ENCODE measurements at regions not wholly inside any gene's neighbourhood (a gene's known extent, or its start where the extent isn't known, plus 50 kb on each side); places are given as distances from the start of the nearest gene placed in this dataset.
A peak's percentile ranks its signal among the peaks of the same experiment; 100 is the strongest.

GRCh38 chr19:32246006-32246405 is 99.4 kb upstream of the ZNF507 start:
- Histone ChIP-seq H2BK15ac (replicated peaks; ENCODE audit: low read depth) (no peak overlapping the region), H3K9ac (ENCODE audit: low read length) (no peak overlapping the region), H3K4me3 (ENCODE audit: low read length) (no peak overlapping the region), H4K8ac (ENCODE audit: low read depth, low read length) (no peak overlapping the region), H3K4me1 (ENCODE audit: control insufficient read depth, low read depth, low read length) (no peaks in the 10 kb centered on the region), H3K56ac (ENCODE audit: low read length) (no peak overlapping the region), H3K4me2 (ENCODE audit: low read length) (no peak overlapping the region), H3K27me3 (ENCODE audit: insufficient read depth, low read length, poor library complexity) (no peaks in the 10 kb centered on the region), H4K5ac (ENCODE audit: low read length) (no peak overlapping the region), H3K79me1 (ENCODE audit: low read length) (no peaks in the 10 kb centered on the region), H3K23ac (ENCODE audit: low read length) (no peak overlapping the region), H3K4ac (ENCODE audit: low read depth, low read length) (no peak overlapping the region), H3K36me3 (ENCODE audit: control insufficient read depth, insufficient read depth, low read length) (no peaks in the 10 kb centered on the region), H2BK5ac (ENCODE audit: low read length) (no peak overlapping the region), H3K79me2 (ENCODE audit: control insufficient read depth, insufficient read depth, low read length) (no peaks in the 10 kb centered on the region), H2AK5ac (ENCODE audit: low read length) (no peak overlapping the region), H3K18ac (ENCODE audit: low read length) (no peak overlapping the region), H2BK120ac (ENCODE audit: low read depth, low read length) (no peak overlapping the region), H3K27ac (ENCODE audit: low read depth, low read length) (no peak overlapping the region)
- DNase-seq, result peak; percentile 27
- WGBS (ENCODE audit: extremely low coverage, insufficient coverage, low lambda C conversion rate), result no CpG with 5 or more reads among the region's 5 CpGs

DNA sequence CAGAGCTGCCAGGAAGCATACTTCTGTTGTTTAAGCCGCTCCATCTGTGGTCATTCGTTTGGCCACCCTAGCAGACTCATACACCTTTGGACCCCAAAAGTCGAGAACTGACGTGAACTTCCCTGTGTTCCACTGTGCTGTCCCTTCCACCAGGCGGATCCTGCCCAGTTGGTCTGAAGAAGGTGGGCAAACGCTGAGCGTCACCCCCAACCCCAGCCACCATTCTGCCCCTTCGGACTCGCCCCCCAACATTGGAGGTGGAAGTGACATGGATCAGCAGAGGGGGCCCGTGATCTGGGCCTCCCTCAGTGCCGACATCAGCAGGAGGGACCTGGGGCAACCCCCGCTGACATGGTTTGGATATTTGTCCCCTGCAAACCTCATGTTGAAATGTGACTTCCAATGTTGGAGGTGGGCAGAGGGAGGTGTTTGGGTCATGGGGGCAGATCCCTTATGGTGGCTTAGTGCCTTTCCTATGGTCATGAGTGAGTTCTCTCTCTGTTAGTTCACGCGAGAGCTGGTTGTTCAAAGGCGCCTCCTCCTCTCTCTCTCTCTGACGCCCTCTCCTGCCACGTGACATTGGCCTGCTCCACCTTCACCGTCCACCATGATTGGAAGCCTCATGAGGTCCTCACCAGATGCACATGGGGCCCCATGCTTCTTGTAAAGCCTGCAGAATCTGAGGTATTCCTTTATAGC is 93.6 kb upstream of the ZNF507 start:
- Histone ChIP-seq H3K4ac (ENCODE audit: low read depth, low read length) (no peak overlapping the region), H3K36me3 (ENCODE audit: control insufficient read depth, insufficient read depth, low read length) (no peaks in the 10 kb centered on the region), H4K5ac (ENCODE audit: low read length) (no peak overlapping the region), H3K4me2 (ENCODE audit: low read length) (no peak overlapping the region), H3K18ac (ENCODE audit: low read length) (no peak overlapping the region), H3K4me3 (ENCODE audit: low read length) (no peak overlapping the region), H3K56ac (ENCODE audit: low read length) (no peak overlapping the region), H3K23ac (ENCODE audit: low read length) (no peak overlapping the region), H2BK5ac (ENCODE audit: low read length) (no peak overlapping the region), H3K79me1 (ENCODE audit: low read length) (no peaks in the 10 kb centered on the region), H2BK120ac (ENCODE audit: low read depth, low read length) (no peak overlapping the region), H3K9ac (ENCODE audit: low read length) (no peak overlapping the region), H3K79me2 (ENCODE audit: control insufficient read depth, insufficient read depth, low read length) (no peaks in the 10 kb centered on the region), H4K8ac (ENCODE audit: low read depth, low read length) (no peak overlapping the region), H3K4me1 (ENCODE audit: control insufficient read depth, low read depth, low read length) (no peaks in the 10 kb centered on the region), H2AK5ac (ENCODE audit: low read length) (no peak overlapping the region), H2BK15ac (replicated peaks; ENCODE audit: low read depth) (no peak overlapping the region), H3K27ac (ENCODE audit: low read depth, low read length) (no peak overlapping the region), H3K27me3 (ENCODE audit: insufficient read depth, low read length, poor library complexity) (no peaks in the 10 kb centered on the region)
- no peak for DNase-seq
- no CpG with 5 or more reads among the region's 18 CpGs for WGBS (ENCODE audit: extremely low coverage, insufficient coverage, low lambda C conversion rate)

DNA sequence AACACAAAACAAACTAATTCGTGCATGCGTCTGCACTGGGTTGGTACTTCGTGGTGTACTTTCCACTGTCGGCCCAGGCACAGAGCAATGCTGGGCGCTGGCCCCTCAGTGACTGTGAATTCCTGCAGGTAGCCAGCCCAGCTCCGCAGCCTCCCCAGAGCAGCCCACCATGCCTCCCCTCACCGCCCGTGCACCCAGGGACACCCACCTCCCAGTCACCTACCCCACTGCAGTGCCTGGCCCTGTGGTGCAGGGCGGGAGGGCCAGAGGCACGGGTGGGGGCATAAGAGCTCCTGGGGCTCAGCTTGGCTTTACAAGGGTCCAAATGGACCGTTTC is 93.1 kb upstream of the ZNF507 start:
- Histone ChIP-seq H3K4me2 (ENCODE audit: low read length) (no peak overlapping the region), H2BK5ac (ENCODE audit: low read length) (no peak overlapping the region), H3K4me1 (ENCODE audit: control insufficient read depth, low read depth, low read length) (no peaks in the 10 kb centered on the region), H2BK15ac (replicated peaks; ENCODE audit: low read depth) (no peak overlapping the region), H3K79me1 (ENCODE audit: low read length) (no peaks in the 10 kb centered on the region), H3K4me3 (ENCODE audit: low read length) (no peak overlapping the region), H4K8ac (ENCODE audit: low read depth, low read length) (no peak overlapping the region), H3K36me3 (ENCODE audit: control insufficient read depth, insufficient read depth, low read length) (no peaks in the 10 kb centered on the region), H3K23ac (ENCODE audit: low read length) (no peak overlapping the region), H3K18ac (ENCODE audit: low read length) (no peak overlapping the region), H3K79me2 (ENCODE audit: control insufficient read depth, insufficient read depth, low read length) (no peaks in the 10 kb centered on the region), H4K5ac (ENCODE audit: low read length) (no peak overlapping the region), H2BK120ac (ENCODE audit: low read depth, low read length) (no peak overlapping the region), H2AK5ac (ENCODE audit: low read length) (no peak overlapping the region), H3K4ac (ENCODE audit: low read depth, low read length) (no peak overlapping the region), H3K56ac (ENCODE audit: low read length) (no peak overlapping the region), H3K27ac (ENCODE audit: low read depth, low read length) (no peak overlapping the region), H3K9ac (ENCODE audit: low read length) (no peak overlapping the region), H3K27me3 (ENCODE audit: insufficient read depth, low read length, poor library complexity) (no peaks in the 10 kb centered on the region)
- WGBS (ENCODE audit: extremely low coverage, insufficient coverage, low lambda C conversion rate), result no CpG with 5 or more reads among the region's 11 CpGs
- DNase-seq, result no peak

GRCh38 chr19:32253683-32254508 is 91.5 kb upstream of the ZNF507 start:
- no peak overlapping the region for H2AK5ac ChIP-seq (ENCODE audit: low read length)
- no peak overlapping the region for H2BK15ac ChIP-seq (replicated peaks; ENCODE audit: low read depth)
- H2BK5ac ChIP-seq (ENCODE audit: low read length), result no peak overlapping the region
- no peak overlapping the region for H3K9ac ChIP-seq (ENCODE audit: low read length)
- no peaks in the 10 kb centered on the region for H3K36me3 ChIP-seq (ENCODE audit: control insufficient read depth, insufficient read depth, low read length)
- H3K56ac ChIP-seq (ENCODE audit: low read length), result no peak overlapping the region
- H3K4me3 ChIP-seq (ENCODE audit: low read length), result no peak overlapping the region
- H4K8ac ChIP-seq (ENCODE audit: low read depth, low read length), result no peak overlapping the region
- no peak overlapping the region for H3K4ac ChIP-seq (ENCODE audit: low read depth, low read length)
- H3K79me1 ChIP-seq (ENCODE audit: low read length), result no peaks in the 10 kb centered on the region
- no peak overlapping the region for H3K18ac ChIP-seq (ENCODE audit: low read length)
- no peak overlapping the region for H3K23ac ChIP-seq (ENCODE audit: low read length)
- no peak for DNase-seq
- H4K5ac ChIP-seq (ENCODE audit: low read length), result no peak overlapping the region
- no peak overlapping the region for H3K4me2 ChIP-seq (ENCODE audit: low read length)
- H3K27me3 ChIP-seq (ENCODE audit: insufficient read depth, low read length, poor library complexity), result no peaks in the 10 kb centered on the region
- no CpG with 5 or more reads among the region's 30 CpGs for WGBS (ENCODE audit: extremely low coverage, insufficient coverage, low lambda C conversion rate)
- H3K79me2 ChIP-seq (ENCODE audit: control insufficient read depth, insufficient read depth, low read length), result no peaks in the 10 kb centered on the region
- no peak overlapping the region for H3K27ac ChIP-seq (ENCODE audit: low read depth, low read length)
- H2BK120ac ChIP-seq (ENCODE audit: low read depth, low read length), result no peak overlapping the region
- H3K4me1 ChIP-seq (ENCODE audit: control insufficient read depth, low read depth, low read length), result no peaks in the 10 kb centered on the region

- Histone ChIP-seq H3K79me2 (ENCODE audit: control insufficient read depth, insufficient read depth, low read length) (no peaks in the 10 kb centered on the region), H3K4me2 (ENCODE audit: low read length) (no peak overlapping the region), H3K4ac (ENCODE audit: low read depth, low read length) (no peak overlapping the region), H2BK120ac (ENCODE audit: low read depth, low read length) (no peak overlapping the region), H3K23ac (ENCODE audit: low read length) (no peak overlapping the region), H2AK5ac (ENCODE audit: low read length) (no peak overlapping the region), H3K56ac (ENCODE audit: low read length) (no peak overlapping the region), H3K27me3 (ENCODE audit: insufficient read depth, low read length, poor library complexity) (no peaks in the 10 kb centered on the region), H3K27ac (ENCODE audit: low read depth, low read length) (no peak overlapping the region), H4K5ac (ENCODE audit: low read length) (no peak overlapping the region), H3K18ac (ENCODE audit: low read length) (no peak overlapping the region), H2BK5ac (ENCODE audit: low read length) (no peak overlapping the region), H2BK15ac (replicated peaks; ENCODE audit: low read depth) (no peak overlapping the region), H3K9ac (ENCODE audit: low read length) (no peak overlapping the region), H3K36me3 (ENCODE audit: control insufficient read depth, insufficient read depth, low read length) (no peaks in the 10 kb centered on the region), H3K4me1 (ENCODE audit: control insufficient read depth, low read depth, low read length) (no peaks in the 10 kb centered on the region), H3K79me1 (ENCODE audit: low read length) (no peaks in the 10 kb centered on the region), H4K8ac (ENCODE audit: low read depth, low read length) (no peak overlapping the region), H3K4me3 (ENCODE audit: low read length) (no peak overlapping the region)
- no CpG with 5 or more reads among the region's 6 CpGs for WGBS (ENCODE audit: extremely low coverage, insufficient coverage, low lambda C conversion rate)
- peak; percentile 11 for DNase-seq
These were observed 90.9 kb upstream of the ZNF507 start for GRCh38 chr19:32254509-32254890.

Measured in mesendoderm (in vitro differentiated cells).